CD1c-positive myeloid dendritic cell (primary cell): ENCODE measurements at regions not wholly inside any gene's neighbourhood (a gene's known extent, or its start where the extent isn't known, plus 50 kb on each side); places are given as distances from the start of the nearest gene placed in this dataset.
A peak's percentile ranks its signal among the peaks of the same experiment; 100 is the strongest.
"Not testable (repeated sequence)": the region's sequence is repeated elsewhere in the genome, so short reads cannot be mapped to it uniquely, and the experiment has no call there.

Experiments used
- DNase-seq: peaks from one replicate; pipeline ENCODE4 v3.0.0-alpha.2; 2016; ENCODE audit errors: extremely low spot score

GRCh38 chr18:53935399-53935798 is 289.1 kb downstream of the MBD2 start:
- DNase-seq, result no peak

GRCh38 chr18:53920312-53921075 is 304.0 kb downstream of the MBD2 start:
- no peak for DNase-seq

GRCh38 chr18:53918091-53918490 is 306.4 kb downstream of the MBD2 start:
- no peak for DNase-seq

GRCh38 chr18:53911200-53911599 is 313.3 kb downstream of the MBD2 start:
- no peak for DNase-seq

- peak; percentile 3 for DNase-seq
Measured at GRCh38 chr18:53909668-53910067, 314.8 kb downstream of the MBD2 start.

- DNase-seq, result no peak
Measured at GRCh38 chr18:53907921-53908320, 316.5 kb downstream of the MBD2 start.

GRCh38 chr18:53906681-53907080 is 317.8 kb downstream of the MBD2 start:
- no peak for DNase-seq

GRCh38 chr18:53894675-53895442 is 329.6 kb downstream of the MBD2 start:
- DNase-seq, result no peak

- no peak for DNase-seq
Measured at GRCh38 chr18:53887447-53887846, 337.0 kb downstream of the MBD2 start.

- DNase-seq, result no peak
Measured at GRCh38 chr18:53886058-53886457, 338.4 kb downstream of the MBD2 start.

GRCh38 chr18:53883771-53884170 is 340.7 kb downstream of the MBD2 start:
- no peak for DNase-seq

GRCh38 chr18:53874103-53874502 is 350.4 kb downstream of the MBD2 start:
- no peak for DNase-seq

GRCh38 chr18:53864770-53865169 is 359.7 kb downstream of the MBD2 start:
- DNase-seq, result no peak

GRCh38 chr18:53862921-53863320 is 361.5 kb downstream of the MBD2 start:
- DNase-seq, result no peak

GRCh38 chr18:53861185-53861584 is 363.3 kb downstream of the MBD2 start:
- DNase-seq, result no peak

GRCh38 chr18:53859764-53860163 is 364.7 kb downstream of the MBD2 start:
- no peak for DNase-seq

- no peak for DNase-seq
Measured at GRCh38 chr18:53850902-53851301, 373.6 kb downstream of the MBD2 start.

- DNase-seq, result no peak
Measured at GRCh38 chr18:53843763-53844162, 380.7 kb downstream of the MBD2 start.

GRCh38 chr18:53843113-53843760 is 381.2 kb downstream of the MBD2 start:
- no peak for DNase-seq

- no peak for DNase-seq
Measured at GRCh38 chr18:53838746-53839145, 385.7 kb downstream of the MBD2 start.

- DNase-seq, result not testable (repeated sequence)
Measured at GRCh38 chr18:53821141-53821540, 403.3 kb downstream of the MBD2 start.

- DNase-seq, result no peak
Measured at GRCh38 chr18:53819671-53820070, 404.8 kb downstream of the MBD2 start.

- no peak for DNase-seq
Measured at GRCh38 chr18:53819174-53819573, 405.3 kb downstream of the MBD2 start.
